BJ (cell line): ENCODE measurements at regions not wholly inside any gene's neighbourhood (a gene's known extent, or its start where the extent isn't known, plus 50 kb on each side); places are given as distances from the start of the nearest gene placed in this dataset.

Experiments used
- CTCF ChIA-PET: fragments of 350-600 bp; formaldehyde crosslinking; extraction: SDS; loops from one replicate; lab custom pipeline; 2021; ENCODE audit warnings: antibody characterized with exemption, inconsistent platforms; lab: Yijun Ruan, JAX
- POLR2A ChIA-PET: fragments of 300-600 bp; sonication (Branson Sonifier 250); formaldehyde crosslinking; extraction: SDS; loops from one replicate; lab custom pipeline; 2021; ENCODE audit warnings: antibody characterized with exemption; lab: Charles Lee
- DNase-seq: peaks from one replicate; pipeline ENCODE4 v3.0.0-alpha.2; 2011; ENCODE audit warnings: low read depth
- H3K27me3 ChIP-seq: 2 replicates; pipeline ENCODE4 v1.6.0; 2011; ENCODE audit warnings: low read length; ENCODE audit not compliant: control insufficient read depth, insufficient read depth
- H3K36me3 ChIP-seq: 2 replicates; pipeline ENCODE4 v1.5.1; 2011; ENCODE audit warnings: low read length; ENCODE audit not compliant: control insufficient read depth, insufficient read depth
- H3K4me3 ChIP-seq: 2 replicates; pipeline ENCODE4 v1.5.1; 2011; ENCODE audit warnings: low read depth, mild to moderate bottlenecking, control low read depth, low read length
- CTCF ChIP-seq: IDR thresholded peaks from 2 replicates; pipeline ENCODE4 v1.5.1; 2011; ENCODE audit warnings: low read depth, mild to moderate bottlenecking, control low read depth, inconsistent platforms, low read length, moderate library complexity; ENCODE audit not compliant: insufficient read depth

- CTCF ChIA-PET, result no interaction called here
Measured at GRCh38 chr6:169158691-169159090, 95.0 kb downstream of the THBS2 start.

GRCh38 chr6:169158174-169158573 is 95.5 kb downstream of the THBS2 start:
- no peak for DNase-seq
- CTCF ChIA-PET, result no interaction called here
- Histone ChIP-seq H3K27me3 (no peaks in the 10 kb centered on the region), H3K4me3 (no peak overlapping the region), H3K36me3 (peaks cover 2% of the 10 kb centered on the region; the same call in 1 of the 2 replicates)
- POLR2A ChIA-PET, result no interaction called here
- no peak for TF ChIP-seq CTCF

More at GRCh38 chr6:169158691-169159090, 95.0 kb downstream of the THBS2 start:
- Histone ChIP-seq H3K36me3 (peaks cover 2% of the 10 kb centered on the region; the same call in 1 of the 2 replicates), H3K4me3 (no peak overlapping the region), H3K27me3 (no peaks in the 10 kb centered on the region)
- TF ChIP-seq CTCF, result no peak
- POLR2A ChIA-PET, result no interaction called here
- no peak for DNase-seq

- Histone ChIP-seq H3K27me3 (no peaks in the 10 kb centered on the region), H3K36me3 (peaks cover 2% of the 10 kb centered on the region; the same call in 1 of the 2 replicates), H3K4me3 (no peak overlapping the region)
- CTCF ChIA-PET, result interaction anchor here (0.8 kb wide), 1 partner anchor 65 kb away, joined by 3 read pairs; no protein-coding TSS in a partner anchor
- no peak for DNase-seq
- no peak for TF ChIP-seq CTCF
- POLR2A ChIA-PET, result no interaction called here
Measured at GRCh38 chr6:169157197-169158148, 96.2 kb downstream of the THBS2 start.

- no peak for TF ChIP-seq CTCF
- Histone ChIP-seq H3K36me3 (peaks cover 2% of the 10 kb centered on the region; the same call in 1 of the 2 replicates), H3K27me3 (no peaks in the 10 kb centered on the region), H3K4me3 (no peak overlapping the region)
- DNase-seq, result no peak
- ChIA-PET CTCF (interaction anchor here (0.8 kb wide), 1 partner anchor 64 kb away, joined by 3 read pairs; no protein-coding TSS in a partner anchor), POLR2A (no interaction called here)
Measured at GRCh38 chr6:169156793-169157147, 96.9 kb downstream of the THBS2 start.

GRCh38 chr6:169156108-169156792 is 97.4 kb downstream of the THBS2 start:
- Histone ChIP-seq H3K27me3 (no peaks in the 10 kb centered on the region), H3K36me3 (peaks cover 2% of the 10 kb centered on the region; the same call in 1 of the 2 replicates), H3K4me3 (no peak overlapping the region)
- TF ChIP-seq CTCF, result no peak
- no peak for DNase-seq
- CTCF ChIA-PET, result interaction anchor here (0.8 kb wide), 1 partner anchor 63 kb away, joined by 3 read pairs; no protein-coding TSS in a partner anchor
- POLR2A ChIA-PET, result no interaction called here
